ENCODE measurements at regions not wholly inside any gene's neighbourhood (a gene's known extent, or its start where the extent isn't known, plus 50 kb on each side); places are given as distances from the start of the nearest gene placed in this dataset.
"Not testable (repeated sequence)": the region's sequence is repeated elsewhere in the genome, so short reads cannot be mapped to it uniquely, and the experiment has no call there.

DNA sequence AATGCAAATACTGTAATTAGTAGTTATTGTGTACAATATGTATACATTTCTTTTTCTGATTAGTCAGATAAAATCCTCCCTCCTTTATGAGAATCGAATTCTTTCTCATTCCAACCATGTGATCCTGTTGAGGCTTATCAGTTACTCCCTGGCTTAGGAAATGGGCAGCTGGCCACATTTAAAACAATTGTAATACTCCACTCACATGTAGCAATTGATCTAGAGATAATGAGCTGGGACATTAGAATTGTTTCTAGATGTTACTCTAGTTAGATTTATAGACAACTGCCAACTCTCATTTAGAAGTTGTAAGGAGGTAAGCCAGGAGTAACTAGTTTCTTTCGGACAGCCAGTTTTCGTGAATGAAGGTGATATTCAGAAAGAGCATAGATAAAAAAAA, 859.3 kb upstream of the AADAT start:
- DNase-seq: no peak

GRCh38 chr4:170940043-170940724, 850.4 kb upstream of the AADAT start:
- DNase-seq: no peak

DNA sequence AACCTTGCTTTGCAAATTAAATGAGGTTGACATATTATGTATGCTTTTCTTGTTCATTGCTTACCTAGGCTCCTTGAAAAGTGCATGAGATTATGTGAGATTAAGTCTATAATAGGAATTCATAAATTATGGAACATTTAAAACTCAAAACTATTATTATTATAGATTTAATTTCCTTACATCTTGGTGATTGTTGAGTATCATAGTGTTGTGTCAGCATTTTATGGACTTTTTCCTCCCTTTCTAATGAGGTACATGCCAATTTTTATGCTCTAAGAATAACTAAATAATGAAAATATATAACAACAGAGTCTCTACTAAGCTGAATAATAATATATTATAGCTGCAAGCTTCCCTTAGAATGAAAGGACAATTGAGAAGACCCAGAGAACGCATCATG, 848.8 kb upstream of the AADAT start:
- no peak for DNase-seq

- DNase-seq: no peak
Measured at GRCh38 chr4:170931321-170931720, 841.6 kb upstream of the AADAT start.

GRCh38 chr4:170888660-170889059, 798.9 kb upstream of the AADAT start:
- no peak for DNase-seq

GRCh38 chr4:170887396-170887795, 797.6 kb upstream of the AADAT start:
- DNase-seq: no peak

GRCh38 chr4:170884969-170885570, 795.3 kb upstream of the AADAT start:
- no peak for DNase-seq

DNA sequence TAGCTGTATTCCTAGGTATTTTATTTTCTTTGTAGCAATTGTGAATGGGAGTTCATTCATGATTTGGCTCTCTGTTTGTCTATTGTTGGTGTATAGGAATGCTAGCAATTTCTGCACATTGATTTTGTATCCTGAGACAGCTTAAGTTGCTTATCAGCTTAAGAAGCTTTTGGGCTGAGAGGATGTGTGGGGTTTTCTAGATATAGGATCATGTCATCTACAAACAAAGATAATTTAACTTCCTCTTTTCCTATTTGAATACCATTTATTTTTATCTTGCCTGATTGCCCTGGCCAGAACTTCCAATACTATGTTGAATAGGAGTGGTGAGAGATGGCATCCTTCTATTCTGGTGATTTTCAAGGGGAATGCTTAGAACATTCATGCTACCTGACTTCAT, 791.9 kb upstream of the AADAT start:
- not testable (repeated sequence) for DNase-seq

DNA sequence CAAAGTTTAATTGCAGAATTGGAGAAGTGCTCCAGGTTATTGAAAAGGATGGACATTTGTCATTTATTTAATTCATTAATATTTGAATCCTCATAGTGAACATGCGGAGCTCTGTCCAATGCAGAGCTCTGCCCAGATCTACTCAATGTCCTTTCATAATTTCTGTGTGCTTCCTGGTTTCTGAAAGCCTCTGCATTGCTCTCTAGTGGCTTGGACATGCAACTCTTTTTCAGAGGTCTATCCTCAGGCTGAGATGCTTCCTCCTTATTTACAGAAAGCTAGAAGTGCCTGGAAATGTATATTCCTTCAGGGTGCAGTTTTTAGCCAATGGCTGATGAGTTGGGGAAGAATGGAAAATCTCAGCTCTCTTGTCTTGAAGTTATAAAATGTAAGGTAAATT, 786.1 kb upstream of the AADAT start:
- DNase-seq: no peak

DNA sequence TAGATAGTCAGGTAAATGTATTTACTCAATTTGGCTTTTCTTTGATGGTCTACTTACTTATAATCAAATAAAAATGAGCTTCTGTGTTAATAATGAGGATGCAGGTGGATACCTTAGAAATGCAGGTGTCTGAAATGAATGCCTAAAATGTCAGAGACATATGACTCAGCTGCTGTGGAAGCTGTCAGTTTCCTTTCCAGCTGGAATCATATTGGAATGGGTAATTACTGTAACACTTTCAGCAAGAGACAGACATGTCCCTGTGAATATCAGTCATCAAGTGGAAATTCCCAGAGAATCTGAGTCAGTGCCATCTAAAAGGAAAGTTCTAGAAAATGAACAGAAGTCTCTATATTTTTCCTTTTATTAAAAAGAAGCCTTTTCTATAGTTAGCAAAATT, 783.0 kb upstream of the AADAT start:
- no peak for DNase-seq

DNA sequence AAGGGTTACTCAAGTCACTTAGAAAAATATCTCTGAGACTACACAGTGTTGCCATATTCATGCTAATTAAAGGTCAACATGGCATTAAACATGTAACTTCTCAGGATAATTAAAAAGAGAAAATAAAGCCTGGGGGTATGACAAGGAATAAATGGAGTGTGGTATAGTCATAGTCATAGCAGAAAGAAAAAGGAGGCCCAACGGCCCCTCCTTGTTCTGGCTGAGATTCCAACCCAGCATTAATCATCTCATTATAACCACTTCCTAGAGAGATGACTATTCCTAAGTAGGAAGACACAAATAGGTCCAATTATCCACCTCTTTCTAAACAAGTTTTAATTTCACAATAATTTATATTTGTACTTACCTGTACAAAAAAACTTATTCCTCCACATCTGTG, 778.4 kb upstream of the AADAT start:
- DNase-seq: no peak

DNA sequence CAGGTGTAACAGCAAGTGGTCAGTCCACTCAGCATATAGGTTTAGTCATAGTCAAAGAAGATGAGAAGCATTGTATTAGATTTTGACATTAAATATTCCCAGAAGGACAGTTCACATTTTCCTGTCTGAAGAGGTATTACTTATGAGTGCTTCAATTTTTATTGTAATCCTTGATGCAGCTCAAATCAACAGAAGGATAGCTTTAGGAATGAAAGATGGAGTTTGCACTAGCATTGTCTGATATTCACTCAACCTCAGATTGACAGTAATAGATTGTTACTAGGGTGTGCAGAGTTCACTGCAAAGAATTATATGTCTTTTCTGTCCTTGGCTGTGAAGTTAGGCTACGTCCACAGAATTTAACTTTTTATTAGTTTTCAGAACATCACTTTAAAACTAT, 764.3 kb upstream of the AADAT start:
- DNase-seq: no peak

DNA sequence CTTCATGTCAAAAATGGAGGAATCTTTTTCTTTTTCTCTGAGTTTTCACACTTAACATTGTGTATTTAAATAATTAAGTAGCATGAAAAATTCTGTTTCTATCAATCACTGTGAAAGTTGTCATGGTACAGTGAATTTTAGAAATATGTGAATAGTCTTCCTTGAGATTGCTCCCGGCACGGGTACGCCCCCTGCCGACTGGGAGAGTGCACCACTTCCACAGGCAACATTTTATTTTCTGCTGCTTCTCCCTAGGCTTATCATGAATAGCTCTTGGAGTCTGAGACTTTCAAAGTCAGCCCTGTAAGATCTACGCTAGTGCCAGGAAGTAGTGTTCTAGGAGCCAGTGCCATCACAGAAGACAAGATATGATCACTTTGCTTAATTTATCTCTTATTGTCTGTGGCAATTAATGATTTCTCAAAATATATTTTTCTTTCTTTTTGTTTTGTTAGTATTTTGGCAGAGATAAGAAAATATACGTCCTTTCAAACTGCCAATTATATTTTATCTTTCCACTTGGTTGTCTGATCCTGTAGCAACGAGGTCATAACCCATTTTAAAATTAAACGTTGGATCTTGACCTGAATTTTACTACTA, 763.8 kb upstream of the AADAT start:
- no peak for DNase-seq

- DNase-seq: no peak
Measured at GRCh38 chr4:170849969-170850368, 760.2 kb upstream of the AADAT start.

DNA sequence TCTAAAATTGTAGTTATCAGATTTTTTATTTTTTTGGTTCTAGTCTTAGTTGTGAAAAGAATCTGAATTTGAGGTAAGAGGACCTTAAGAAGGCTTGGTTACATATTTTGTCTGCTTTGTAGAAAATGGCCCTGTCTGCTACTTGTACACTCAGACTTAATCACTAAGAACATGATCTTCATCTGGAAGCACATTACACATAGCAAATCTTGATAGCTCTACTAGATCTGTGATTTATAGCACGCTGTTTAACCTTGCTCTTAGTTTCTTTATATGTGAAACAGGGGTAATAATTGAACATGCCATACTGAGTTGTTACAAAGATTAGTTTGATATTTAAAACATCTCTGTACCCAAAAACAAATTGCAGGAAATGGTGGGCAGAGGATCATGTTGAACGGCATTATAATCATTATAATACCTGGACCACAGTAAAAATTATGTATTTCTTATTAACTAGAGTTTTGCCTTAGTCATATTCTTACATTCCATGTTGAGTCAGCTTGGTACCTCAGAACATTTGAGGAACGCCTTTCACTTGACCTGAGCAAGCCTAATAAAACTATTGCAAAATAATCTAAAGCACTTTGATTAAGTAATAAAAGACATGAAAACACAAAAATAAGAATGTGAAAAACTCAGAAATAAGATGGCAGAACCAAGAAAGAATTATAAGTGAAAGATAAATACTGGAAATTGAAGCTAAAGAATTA, 738.0 kb upstream of the AADAT start:
- DNase-seq: no peak

GRCh38 chr4:170818786-170819185, 729.0 kb upstream of the AADAT start:
- DNase-seq: no peak

DNA sequence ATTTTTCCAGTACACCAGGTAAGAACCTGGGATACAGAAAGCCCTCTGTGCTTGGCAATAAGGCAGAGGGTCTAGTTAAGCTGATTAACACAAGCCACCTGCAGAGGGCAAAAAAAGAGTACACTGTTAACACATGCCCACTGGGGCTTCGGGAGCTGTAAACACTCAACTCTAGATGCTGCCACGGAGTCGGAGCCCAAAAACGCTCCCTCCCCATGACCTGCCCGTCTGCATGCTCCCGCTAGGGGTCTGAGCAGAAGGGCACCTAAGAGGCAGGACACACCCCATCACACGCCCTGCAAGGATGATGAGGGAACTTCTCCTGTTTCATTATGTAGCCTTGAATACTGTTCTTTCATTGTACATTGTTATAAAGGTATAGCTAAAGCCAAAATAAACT, 715.6 kb upstream of the AADAT start:
- no peak for DNase-seq

DNA sequence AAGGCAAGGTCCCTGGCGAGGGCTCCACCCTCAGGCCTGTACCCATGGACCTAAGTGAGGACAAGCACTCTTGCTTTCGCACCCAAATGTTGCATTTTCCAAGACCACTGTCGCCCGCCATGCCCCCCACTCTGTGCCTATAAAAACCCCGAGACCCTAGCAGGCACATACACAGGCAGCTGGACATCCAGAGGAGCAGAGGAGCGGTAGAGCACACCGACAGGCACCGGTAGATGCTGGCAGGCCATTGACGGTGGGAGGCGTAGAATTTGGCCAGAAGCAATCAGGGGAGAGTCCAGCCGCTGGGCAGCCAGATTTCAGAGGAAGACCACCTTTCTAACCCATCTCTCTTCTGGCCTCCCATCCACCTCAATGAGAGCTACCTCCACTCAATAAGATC, 715.2 kb upstream of the AADAT start:
- no peak for DNase-seq

- no peak for DNase-seq
Measured at GRCh38 chr4:170803492-170803891, 713.7 kb upstream of the AADAT start.

- no peak for DNase-seq
Measured at GRCh38 chr4:170801771-170802170, 712.0 kb upstream of the AADAT start.

DNA sequence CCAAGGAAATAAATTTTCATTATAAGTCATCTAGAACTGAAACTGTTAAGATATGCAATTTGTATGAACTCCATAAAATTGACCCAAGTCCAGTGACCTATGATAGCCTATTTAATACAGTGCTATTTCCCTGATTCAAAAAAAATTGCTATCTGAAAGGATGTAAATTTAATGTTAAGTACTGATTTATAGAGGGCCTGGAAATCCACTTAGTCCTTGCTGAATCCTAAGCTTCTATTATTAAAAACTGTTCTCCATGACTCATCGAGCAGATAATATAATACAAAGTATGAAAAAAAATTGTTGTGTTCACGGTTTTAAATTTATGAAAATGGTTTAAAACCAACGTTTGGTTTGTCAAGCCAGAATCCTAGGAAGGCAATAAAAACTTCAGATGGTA, 704.8 kb upstream of the AADAT start:
- no peak for DNase-seq

DNA sequence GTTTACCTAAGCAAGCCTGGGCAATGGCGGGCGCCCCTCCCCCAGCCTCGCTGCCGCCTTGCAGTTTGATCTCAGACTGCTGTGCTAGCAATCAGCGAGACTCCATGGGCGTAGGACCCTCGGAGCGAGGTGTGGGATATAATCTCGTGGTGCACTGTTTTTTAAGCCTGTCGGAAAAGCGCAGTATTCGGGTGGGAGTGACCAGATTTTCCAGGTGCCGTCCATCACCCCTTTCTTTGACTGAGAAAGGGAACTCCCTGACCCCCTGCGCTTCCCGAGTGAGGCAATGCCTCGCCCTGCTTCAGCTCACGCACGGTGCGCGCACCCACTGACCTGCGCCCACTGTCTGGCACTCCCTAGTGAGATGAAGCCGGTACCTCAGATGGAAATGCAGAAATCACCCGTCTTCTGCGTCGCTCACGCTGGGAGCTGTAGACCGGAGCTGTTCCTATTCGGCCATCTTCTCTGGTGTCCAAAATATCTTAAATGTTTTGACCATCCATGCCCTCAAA, 698.8 kb upstream of the AADAT start:
- not testable (repeated sequence) for DNase-seq

DNA sequence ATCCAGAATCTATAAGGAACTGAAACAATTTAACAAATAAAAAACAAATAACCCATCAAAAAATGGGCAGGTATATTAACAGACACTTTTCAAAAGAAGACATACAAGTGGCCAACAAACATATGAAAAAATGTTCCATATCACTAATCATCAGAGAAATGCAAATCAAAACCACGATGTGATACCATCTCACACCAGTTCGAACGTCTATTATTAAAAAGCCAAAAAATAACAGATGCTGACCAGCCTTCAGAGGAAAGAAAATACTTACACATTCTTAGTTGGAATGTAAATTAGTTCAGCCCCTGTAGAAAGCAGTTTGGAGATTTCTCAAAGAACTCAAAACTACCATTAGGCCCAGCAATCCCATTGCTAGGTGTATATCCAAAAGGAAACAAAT, 687.9 kb upstream of the AADAT start:
- no peak for DNase-seq

- DNase-seq: no peak
Measured at GRCh38 chr4:170776983-170777382, 687.2 kb upstream of the AADAT start.
